H9 (cell line): ENCODE measurements at regions not wholly inside any gene's neighbourhood (a gene's known extent, or its start where the extent isn't known, plus 50 kb on each side); places are given as distances from the start of the nearest gene placed in this dataset.

Experiments used
- DNase-seq: peaks from one replicate; pipeline ENCODE4 v3.0.0-alpha.2; 2017
- H2AFZ ChIP-seq: one replicate; pipeline ENCODE4 v1.6.1; 2013; ENCODE audit warnings: mild to moderate bottlenecking, low read length, control low read depth, moderate library complexity
- H2AK5ac ChIP-seq: 2 replicates; pipeline ENCODE4 v1.6.1; 2013; ENCODE audit warnings: low read length, control low read depth, mixed read lengths; ENCODE audit not compliant: insufficient read length
- H2BK120ac ChIP-seq: one replicate; pipeline ENCODE4 v1.6.1; 2013; ENCODE audit warnings: low read depth, mild to moderate bottlenecking, low read length, control low read depth, inconsistent platforms; ENCODE audit not compliant: poor library complexity, severe bottlenecking
- H2BK12ac ChIP-seq: 2 replicates; pipeline ENCODE4 v1.6.1; 2013; ENCODE audit warnings: low read length, control low read depth, mixed read lengths, low read depth; ENCODE audit not compliant: insufficient read length
- H2BK15ac ChIP-seq: 2 replicates; pipeline ENCODE4 v1.6.1; 2013; ENCODE audit warnings: low read depth, low read length, control low read depth
- H2BK20ac ChIP-seq: one replicate; pipeline ENCODE4 v1.6.1; 2013; ENCODE audit warnings: low read depth, mild to moderate bottlenecking, low read length, control low read depth, inconsistent platforms; ENCODE audit not compliant: poor library complexity, severe bottlenecking
- H2BK5ac ChIP-seq: 2 replicates; pipeline ENCODE4 v1.6.1; 2013; ENCODE audit warnings: low read length, control low read depth, mixed read lengths; ENCODE audit not compliant: insufficient read length
- H3K14ac ChIP-seq: 2 replicates; pipeline ENCODE4 v1.6.1; 2013; ENCODE audit warnings: low read length, control low read depth; ENCODE audit not compliant: insufficient read depth
- H3K18ac ChIP-seq: 2 replicates; pipeline ENCODE4 v1.6.1; 2013; ENCODE audit warnings: low read depth, mild to moderate bottlenecking, mixed read lengths, low read length, control low read depth; ENCODE audit not compliant: insufficient read length
- H3K23ac ChIP-seq: 2 replicates; pipeline ENCODE4 v1.6.1; 2013; ENCODE audit warnings: low read length, control low read depth, mixed read lengths, low read depth; ENCODE audit not compliant: insufficient read length
- H3K23me2 ChIP-seq: 2 replicates; pipeline ENCODE4 v1.6.1; 2013; ENCODE audit warnings: low read depth, mild to moderate bottlenecking, mixed read lengths, low read length, control low read depth; ENCODE audit not compliant: insufficient read length, poor library complexity, severe bottlenecking
- H3K27ac ChIP-seq: 2 replicates; pipeline ENCODE4 v1.5.1; 2013; ENCODE audit warnings: low read length, control low read depth, mixed read lengths, low read depth; ENCODE audit not compliant: insufficient read length
- H3K27me3 ChIP-seq: 2 replicates; pipeline ENCODE4 v1.6.1; 2013; ENCODE audit warnings: low read length, control low read depth, inconsistent platforms; ENCODE audit not compliant: insufficient read depth
- H3K4ac ChIP-seq: 2 replicates; pipeline ENCODE4 v1.6.1; 2013; ENCODE audit warnings: low read depth, mild to moderate bottlenecking, control low read depth, inconsistent platforms, low read length, moderate library complexity
- H3K4me1 ChIP-seq: 2 replicates; pipeline ENCODE4 v1.6.1; 2013; ENCODE audit warnings: low read length, control low read depth, inconsistent platforms; ENCODE audit not compliant: insufficient read depth
- H3K4me2 ChIP-seq: 2 replicates; pipeline ENCODE4 v1.6.1; 2013; ENCODE audit warnings: low read length, control low read depth, mixed read lengths; ENCODE audit not compliant: insufficient read length, insufficient read depth
- H3K56ac ChIP-seq: 2 replicates; pipeline ENCODE4 v1.6.1; 2013; ENCODE audit warnings: low read depth, mild to moderate bottlenecking, mixed read lengths, low read length, control low read depth; ENCODE audit not compliant: insufficient read length
- H3K79me1 ChIP-seq: 2 replicates; pipeline ENCODE4 v1.6.1; 2013; ENCODE audit warnings: low read depth, mild to moderate bottlenecking, moderate library complexity, low read length, control low read depth, inconsistent platforms; ENCODE audit not compliant: insufficient read depth, poor library complexity, severe bottlenecking
- H3K79me2 ChIP-seq: 2 replicates; pipeline ENCODE4 v1.6.1; 2013; ENCODE audit warnings: low read length, control low read depth, inconsistent platforms; ENCODE audit not compliant: insufficient read depth
- H3K9ac ChIP-seq: 2 replicates; pipeline ENCODE4 v1.6.1; 2013; ENCODE audit warnings: low read length, control low read depth, mixed read lengths; ENCODE audit not compliant: insufficient read length; ENCODE audit errors: extremely low read depth
- H3K9me3 ChIP-seq: one replicate; pipeline ENCODE4 v1.6.1; 2013; ENCODE audit warnings: low read depth, low read length, inconsistent platforms; ENCODE audit not compliant: control insufficient read depth
- H3T11ph ChIP-seq: one replicate; pipeline ENCODE4 v1.6.1; 2013; ENCODE audit warnings: mild to moderate bottlenecking, low read length, control low read depth, inconsistent platforms
- H4K20me1 ChIP-seq: one replicate; pipeline ENCODE4 v1.6.1; 2013; ENCODE audit not compliant: control insufficient read depth, insufficient read length, insufficient read depth
- H4K5ac ChIP-seq: 2 replicates; pipeline ENCODE4 v1.6.1; 2013; ENCODE audit warnings: low read depth, mild to moderate bottlenecking, mixed read lengths, low read length, control low read depth; ENCODE audit not compliant: insufficient read length
- H4K8ac ChIP-seq: replicated peaks from 2 replicates; pipeline ENCODE4 v1.6.1; 2013; ENCODE audit warnings: low read length, control low read depth, mixed read lengths, low read depth; ENCODE audit not compliant: insufficient read length
- H4K91ac ChIP-seq: 2 replicates; pipeline ENCODE4 v1.6.1; 2013; ENCODE audit warnings: low read depth, mild to moderate bottlenecking, moderate library complexity, mixed read lengths, low read length, control low read depth; ENCODE audit not compliant: insufficient read length
- H3K27ac Mint-ChIP-seq, 3 experiments: 2 replicates in 2 of 3; 3 replicates in 1 of 3; pipeline ENCODE4 v1.8.0; 2020 to 2021; ENCODE audit warnings: mixed read lengths in 3 of 3, mild to moderate bottlenecking in 1 of 3, moderate library complexity in 1 of 3
- H3K27me3 Mint-ChIP-seq: 2 replicates; pipeline ENCODE4 v1.8.0; 2021; ENCODE audit warnings: low read depth, mild to moderate bottlenecking, moderate library complexity, mixed read lengths
- H3K36me3 Mint-ChIP-seq, 3 experiments: 2 replicates in 2 of 3; 3 replicates in 1 of 3; pipeline ENCODE4 v1.8.0; 2020 to 2021; ENCODE audit warnings: low read depth in 3 of 3, mixed read lengths in 3 of 3; ENCODE audit not compliant: insufficient read depth in 1 of 3
- H3K4me1 Mint-ChIP-seq, 2 experiments: 2 replicates each; pipeline ENCODE4 v1.8.0; 2020; ENCODE audit warnings: mixed read lengths in 2 of 2
- H3K4me3 Mint-ChIP-seq, 2 experiments: 2 replicates in 1 of 2; 3 replicates in 1 of 2; pipeline ENCODE4 v1.8.0; 2020 to 2021; ENCODE audit warnings: mild to moderate bottlenecking in 2 of 2, mixed read lengths in 2 of 2, moderate library complexity in 1 of 2
- H3K9me3 Mint-ChIP-seq, 2 experiments: 2 replicates in 1 of 2; 3 replicates in 1 of 2; pipeline ENCODE4 v1.8.0; 2020; ENCODE audit warnings: mild to moderate bottlenecking in 2 of 2, mixed read lengths in 2 of 2, moderate library complexity in 1 of 2
- CTCF ChIP-seq: fragments of 200-600 bp; sonication (generic); conservative IDR thresholded peaks from 3 replicates; pipeline ENCODE4 v1.8.0; 2021; ENCODE audit warnings: antibody characterized with exemption, mild to moderate bottlenecking
- WGBS: extraction: QIAGEN DNeasy Blood & Tissue Kit; methylation state at CpG from one replicate; pipeline ENCODE4 v1.1.7; 2013; ENCODE audit warnings: missing lambda C conversion rate, low lambda C conversion rate, mixed read lengths; ENCODE audit not compliant: insufficient read length; ENCODE audit errors: extremely low coverage; 5-methylcytosine and 5-hydroxymethylcytosine counted together

DNA sequence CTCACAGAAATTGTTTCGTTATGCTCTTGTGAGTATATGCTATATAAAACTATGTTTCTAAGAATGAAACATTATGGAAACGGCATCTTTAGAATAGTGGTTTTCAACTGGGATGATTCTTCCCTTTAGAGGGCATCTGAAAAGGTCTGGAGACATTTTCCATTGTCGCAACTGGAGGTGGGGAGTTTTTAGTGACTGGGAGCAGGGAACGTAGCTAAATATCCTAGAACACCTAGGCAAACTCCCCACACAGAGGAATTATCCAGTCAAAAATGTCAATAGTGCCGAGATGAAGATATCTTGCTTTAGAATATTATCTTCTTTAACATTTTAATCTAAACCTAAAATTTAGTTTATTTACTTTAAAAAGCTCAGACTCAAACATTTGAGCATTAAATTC lies 486.1 kb upstream of the FOXG1 start:
- no peaks in the 10 kb centered on the region for H3K27me3 ChIP-seq
- H4K91ac ChIP-seq, result no peak overlapping the region
- WGBS, result no CpG with 5 or more reads among the region's 5 CpGs
- H3K23me2 ChIP-seq, result no peaks in the 10 kb centered on the region
- no peaks in the 10 kb centered on the region for H4K20me1 ChIP-seq
- TF ChIP-seq CTCF, result no peak
- no peak overlapping the region for H2AFZ ChIP-seq
- no peak overlapping the region for H3K27ac Mint-ChIP-seq
- no peaks in the 10 kb centered on the region for H3K36me3 Mint-ChIP-seq
- H2AK5ac ChIP-seq, result no peak overlapping the region
- H3K79me1 ChIP-seq, result no peaks in the 10 kb centered on the region
- no peak overlapping the region for H3K23ac ChIP-seq
- H3K4me2 ChIP-seq, result no peak overlapping the region
- no peak overlapping the region for H3K9ac ChIP-seq
- no peak overlapping the region for H3K18ac ChIP-seq
- no peaks in the 10 kb centered on the region for H3K79me2 ChIP-seq
- no peaks in the 10 kb centered on the region for H3K27me3 Mint-ChIP-seq
- H2BK12ac ChIP-seq, result no peak overlapping the region
- no peaks in the 10 kb centered on the region for H3K4me1 Mint-ChIP-seq
- H3T11ph ChIP-seq, result no peak overlapping the region
- peaks cover 0 to 6% of the 10 kb centered on the region in 2 experiments; a peak in 3 of 5 replicates for H3K9me3 Mint-ChIP-seq
- H3K14ac ChIP-seq, result no peak overlapping the region
- no peak overlapping the region for H4K8ac ChIP-seq
- no peak overlapping the region for H2BK120ac ChIP-seq
- H3K4me3 Mint-ChIP-seq, result no peak overlapping the region
- no peaks in the 10 kb centered on the region for H3K4me1 ChIP-seq
- H2BK15ac ChIP-seq, result no peak overlapping the region
- no peak overlapping the region for H3K4ac ChIP-seq
- no peak overlapping the region for H4K5ac ChIP-seq
- no peak overlapping the region for H2BK20ac ChIP-seq
- no peak overlapping the region for H3K27ac ChIP-seq
- H3K56ac ChIP-seq, result no peak overlapping the region
- no peak for DNase-seq
- no peak overlapping the region for H2BK5ac ChIP-seq
- no peaks in the 10 kb centered on the region for H3K9me3 ChIP-seq
